ENCODE measurements at regions not wholly inside any gene's neighbourhood (a gene's known extent, or its start where the extent isn't known, plus 50 kb on each side); places are given as distances from the start of the nearest gene placed in this dataset.

- no peak for DNase-seq
Measured at GRCh38 chr18:78884502-78884901, 95.1 kb upstream of the SALL3 start.

GRCh38 chr18:78889250-78889649, 90.4 kb upstream of the SALL3 start:
- no peak for DNase-seq

- no peak for DNase-seq
Measured at GRCh38 chr18:78890388-78890787, 89.2 kb upstream of the SALL3 start.

- DNase-seq: no peak
Measured at GRCh38 chr18:78891185-78891762, 88.3 kb upstream of the SALL3 start.

GRCh38 chr18:78892177-78892576, 87.4 kb upstream of the SALL3 start:
- DNase-seq: no peak

GRCh38 chr18:78892721-78893120, 86.9 kb upstream of the SALL3 start:
- no peak for DNase-seq

- DNase-seq: no peak
Measured at GRCh38 chr18:78893281-78894032, 86.2 kb upstream of the SALL3 start.

GRCh38 chr18:78894033-78894305, 85.6 kb upstream of the SALL3 start:
- DNase-seq: no peak

GRCh38 chr18:78895207-78896001, 84.2 kb upstream of the SALL3 start:
- DNase-seq: no peak

GRCh38 chr18:78896111-78896905, 83.3 kb upstream of the SALL3 start:
- DNase-seq: no peak

GRCh38 chr18:78898066-78898465, 81.6 kb upstream of the SALL3 start:
- DNase-seq: no peak

- no peak for DNase-seq
Measured at GRCh38 chr18:78898635-78899034, 81.0 kb upstream of the SALL3 start.

- no peak for DNase-seq
Measured at GRCh38 chr18:78899241-78899640, 80.4 kb upstream of the SALL3 start.

- DNase-seq: no peak
Measured at GRCh38 chr18:78900938-78901909, 78.4 kb upstream of the SALL3 start.

GRCh38 chr18:78901923-78902794, 77.5 kb upstream of the SALL3 start:
- no peak for DNase-seq

- no peak for DNase-seq
Measured at GRCh38 chr18:78902795-78903435, 76.7 kb upstream of the SALL3 start.

GRCh38 chr18:78903436-78904178, 76.0 kb upstream of the SALL3 start:
- no peak for DNase-seq

GRCh38 chr18:78904179-78904531, 75.5 kb upstream of the SALL3 start:
- DNase-seq: no peak

- DNase-seq: no peak
Measured at GRCh38 chr18:78905334-78905733, 74.3 kb upstream of the SALL3 start.

GRCh38 chr18:78906066-78906465, 73.6 kb upstream of the SALL3 start:
- no peak for DNase-seq

All from stimulated activated CD4-positive, alpha-beta T cell treated with anti-CD3 and anti-CD28 coated beads, Interleukin-4, amount 100 ng/mL, for 1 hour (primary cell).